ENCODE measurements at regions not wholly inside any gene's neighbourhood (a gene's known extent, or its start where the extent isn't known, plus 50 kb on each side); places are given as distances from the start of the nearest gene placed in this dataset.

DNA sequence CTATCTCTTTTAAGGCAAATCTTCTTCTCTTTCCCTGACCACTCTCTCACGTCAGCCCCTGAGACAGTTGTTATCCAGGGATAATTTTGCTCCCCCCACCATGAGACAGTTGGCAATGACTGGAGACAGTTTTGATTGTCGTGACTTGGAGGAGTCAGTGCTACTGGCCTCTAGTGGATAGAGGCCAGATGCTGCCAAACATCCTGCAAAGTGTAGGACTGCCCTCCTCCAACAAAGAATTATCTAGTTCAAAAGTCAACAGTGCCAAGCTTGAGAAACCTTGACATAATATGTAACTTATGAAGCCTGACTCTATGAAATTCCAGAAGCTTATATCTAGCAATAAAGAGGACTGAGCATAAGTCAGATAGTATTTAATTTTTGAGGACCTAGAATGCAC lies 502.1 kb upstream of the IGFBP7 start:
- DNase-seq (ENCODE audit: low read depth in 2 of 2) = no peak

DNA sequence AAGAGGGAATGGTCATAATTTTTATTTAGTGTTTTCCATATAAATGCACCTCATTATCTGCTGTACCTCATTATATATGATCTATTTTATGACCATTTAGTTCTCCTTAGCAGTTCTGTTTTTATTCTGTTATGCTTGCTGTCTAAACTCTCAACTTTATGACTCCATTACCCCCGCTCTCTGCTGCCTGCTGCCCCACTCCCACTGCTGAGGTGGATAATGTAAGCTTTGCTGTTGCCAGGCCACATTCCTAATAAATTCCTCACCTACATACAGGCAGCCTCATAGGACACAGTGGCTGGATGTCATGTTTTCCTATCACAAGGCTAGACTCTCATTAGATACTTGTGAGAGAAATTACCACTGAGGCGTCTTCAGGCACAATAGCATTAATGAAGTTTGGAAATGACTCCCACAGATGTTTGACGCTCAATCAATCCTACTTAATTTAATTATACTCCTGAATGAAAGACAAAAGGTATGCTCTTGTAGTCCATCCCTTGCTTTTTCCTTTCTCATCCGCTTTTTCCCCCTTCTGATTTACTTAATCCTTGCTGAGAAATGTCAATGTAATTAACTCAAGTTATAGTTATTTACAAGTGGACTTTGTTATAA lies 497.5 kb upstream of the IGFBP7 start:
- no peak for DNase-seq (ENCODE audit: low read depth in 2 of 2)

DNA sequence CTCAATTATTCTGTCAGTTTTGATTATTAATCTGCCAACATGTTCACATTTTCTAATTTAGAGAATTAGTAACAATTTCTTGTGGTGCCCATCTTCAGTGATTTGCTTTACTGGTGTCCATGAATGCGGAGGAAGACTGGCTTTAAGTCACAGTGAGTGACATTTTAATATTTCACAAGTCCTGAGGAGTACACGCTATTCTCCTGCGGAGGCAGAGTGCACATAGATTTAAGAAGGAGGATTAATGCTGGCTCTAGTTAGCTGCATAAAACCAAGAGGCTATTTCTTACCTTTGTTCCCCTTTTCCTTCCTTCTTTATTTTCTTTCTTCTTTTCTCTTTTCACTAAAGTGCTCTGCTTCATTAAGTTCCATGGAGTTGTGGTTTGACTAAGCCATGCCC lies 495.2 kb upstream of the IGFBP7 start:
- DNase-seq (ENCODE audit: low read depth in 2 of 2) = no peak

GRCh38 chr4:57602141-57602540 lies 492.0 kb upstream of the IGFBP7 start:
- DNase-seq (ENCODE audit: low read depth in 2 of 2) = no peak

DNA sequence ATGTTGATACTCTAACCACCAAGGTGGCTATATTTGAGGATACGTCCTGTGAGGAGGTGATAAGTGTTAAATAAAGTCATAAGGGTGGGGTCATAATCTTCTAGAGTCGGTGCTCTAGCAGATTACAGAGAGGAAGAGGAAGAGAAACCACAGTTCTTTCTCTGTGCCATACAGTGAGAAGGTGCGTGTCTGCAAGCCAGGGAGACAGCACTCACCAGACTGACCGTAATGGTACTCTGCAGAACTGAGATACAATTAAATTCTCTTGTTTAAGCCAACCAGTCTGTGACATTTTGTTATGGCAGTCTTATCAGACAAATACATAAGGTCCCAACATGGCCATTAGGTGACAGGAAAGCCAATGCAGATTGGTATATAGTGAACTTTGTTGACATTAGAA lies 480.9 kb upstream of the IGFBP7 start:
- DNase-seq (ENCODE audit: low read depth in 2 of 2) = no peak

- DNase-seq (ENCODE audit: low read depth in 2 of 2) = no peak
These were observed 478.4 kb upstream of the IGFBP7 start for GRCh38 chr4:57588557-57588956.

DNA sequence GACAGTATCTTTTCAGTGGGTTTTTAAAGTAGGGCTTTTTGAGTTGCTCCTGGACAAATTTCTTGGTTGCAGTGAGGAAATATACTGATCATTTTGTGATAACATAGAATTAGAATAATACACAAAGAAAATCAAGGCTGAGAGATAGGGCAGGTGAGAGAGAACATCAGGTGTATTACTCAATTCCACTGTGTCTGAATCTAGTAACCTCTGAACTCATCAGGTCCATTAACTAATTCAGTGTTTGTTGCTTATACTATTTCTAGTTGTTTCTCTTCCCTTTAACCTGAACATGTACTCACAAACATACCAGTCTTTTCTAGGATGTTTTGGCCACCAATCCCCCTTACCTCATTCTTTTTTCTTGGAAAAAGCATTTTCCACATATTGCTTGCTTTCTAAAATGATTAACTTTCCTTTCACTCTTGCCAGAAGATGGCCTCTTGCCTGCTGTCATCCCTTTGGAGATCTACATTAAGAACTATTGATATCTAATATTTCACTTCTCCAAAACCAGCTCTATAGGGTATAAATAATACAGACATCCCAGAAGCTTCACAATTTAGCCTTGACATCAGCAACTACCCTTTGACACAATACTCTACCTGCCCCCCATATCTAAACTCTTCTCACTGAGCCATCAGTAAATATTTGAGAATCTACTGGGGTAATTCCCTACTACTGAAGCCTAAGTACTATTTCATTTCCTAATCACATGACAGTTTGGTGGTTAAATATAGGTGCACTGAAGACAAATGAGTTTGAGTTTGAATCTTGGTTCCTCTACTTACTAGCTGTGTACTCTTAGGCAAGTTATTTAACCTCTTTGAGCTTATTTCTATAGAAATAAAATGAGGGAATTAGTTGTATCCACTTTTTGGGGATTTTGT lies 470.8 kb upstream of the IGFBP7 start:
- DNase-seq (ENCODE audit: low read depth in 2 of 2) = no peak

DNA sequence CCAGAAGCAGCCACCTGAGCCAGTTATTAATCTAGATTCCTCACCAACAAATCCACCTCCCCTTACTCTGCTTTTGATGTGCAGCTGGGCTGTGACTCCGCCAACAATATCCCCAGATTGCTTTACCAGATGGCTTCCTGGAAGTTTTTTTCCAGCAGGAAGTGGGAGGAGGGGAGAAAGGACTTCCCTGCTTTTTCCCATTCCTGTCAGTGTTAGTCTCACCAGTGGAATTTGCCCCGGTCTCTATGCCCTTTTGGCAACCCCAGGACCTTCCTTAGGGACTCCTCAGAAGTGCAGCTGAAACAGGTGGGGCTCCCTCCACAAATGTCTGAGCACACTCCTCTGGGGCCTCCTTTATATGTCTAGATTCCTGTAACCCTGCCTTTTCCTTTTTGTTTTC lies 465.2 kb upstream of the IGFBP7 start:
- DNase-seq (ENCODE audit: low read depth in 2 of 2) = no peak

- no peak for DNase-seq (ENCODE audit: low read depth in 2 of 2)
These were observed 444.4 kb upstream of the IGFBP7 start for GRCh38 chr4:57554556-57555092.

DNA sequence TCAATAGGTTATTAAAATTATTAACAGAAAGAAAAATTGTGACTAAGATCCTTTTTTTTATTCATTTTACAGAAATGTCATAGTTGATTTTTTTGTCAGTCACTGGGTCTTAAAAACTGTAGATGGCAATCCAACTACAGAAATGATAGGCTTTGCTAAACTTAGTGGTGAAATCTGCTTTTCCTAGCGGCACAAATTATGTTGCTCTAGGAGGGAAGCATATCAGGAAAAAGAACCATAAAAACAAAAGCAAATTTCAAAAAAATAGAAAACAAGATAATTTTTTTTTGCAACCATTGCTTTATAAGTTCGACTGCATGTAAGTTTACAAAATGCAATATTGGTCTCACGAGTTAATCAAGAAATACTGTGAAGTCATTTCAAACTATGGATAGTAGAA lies 443.5 kb upstream of the IGFBP7 start:
- DNase-seq (ENCODE audit: low read depth in 2 of 2) = no peak

GRCh38 chr4:57550198-57550597 lies 440.0 kb upstream of the IGFBP7 start:
- DNase-seq (ENCODE audit: low read depth in 2 of 2) = no peak

DNA sequence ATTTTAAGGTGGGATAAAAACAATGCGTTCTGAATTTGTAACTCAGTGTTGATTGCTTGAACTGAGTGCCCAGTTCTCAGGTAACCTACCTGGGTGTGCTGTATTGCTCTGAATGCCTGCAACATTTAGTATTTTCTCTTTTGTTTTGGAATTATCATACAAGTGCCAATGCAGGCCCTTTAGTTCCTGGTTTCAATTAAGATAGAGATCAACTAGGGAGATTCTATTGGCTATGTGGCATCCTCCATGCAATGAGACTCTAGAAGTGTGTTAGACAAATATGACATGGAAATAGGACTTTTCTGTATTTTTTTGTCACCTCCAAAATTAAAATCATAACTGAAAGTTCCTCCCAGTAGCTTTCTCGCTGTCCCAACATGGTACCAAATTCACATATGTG lies 438.7 kb upstream of the IGFBP7 start:
- no peak for DNase-seq (ENCODE audit: low read depth in 2 of 2)

DNA sequence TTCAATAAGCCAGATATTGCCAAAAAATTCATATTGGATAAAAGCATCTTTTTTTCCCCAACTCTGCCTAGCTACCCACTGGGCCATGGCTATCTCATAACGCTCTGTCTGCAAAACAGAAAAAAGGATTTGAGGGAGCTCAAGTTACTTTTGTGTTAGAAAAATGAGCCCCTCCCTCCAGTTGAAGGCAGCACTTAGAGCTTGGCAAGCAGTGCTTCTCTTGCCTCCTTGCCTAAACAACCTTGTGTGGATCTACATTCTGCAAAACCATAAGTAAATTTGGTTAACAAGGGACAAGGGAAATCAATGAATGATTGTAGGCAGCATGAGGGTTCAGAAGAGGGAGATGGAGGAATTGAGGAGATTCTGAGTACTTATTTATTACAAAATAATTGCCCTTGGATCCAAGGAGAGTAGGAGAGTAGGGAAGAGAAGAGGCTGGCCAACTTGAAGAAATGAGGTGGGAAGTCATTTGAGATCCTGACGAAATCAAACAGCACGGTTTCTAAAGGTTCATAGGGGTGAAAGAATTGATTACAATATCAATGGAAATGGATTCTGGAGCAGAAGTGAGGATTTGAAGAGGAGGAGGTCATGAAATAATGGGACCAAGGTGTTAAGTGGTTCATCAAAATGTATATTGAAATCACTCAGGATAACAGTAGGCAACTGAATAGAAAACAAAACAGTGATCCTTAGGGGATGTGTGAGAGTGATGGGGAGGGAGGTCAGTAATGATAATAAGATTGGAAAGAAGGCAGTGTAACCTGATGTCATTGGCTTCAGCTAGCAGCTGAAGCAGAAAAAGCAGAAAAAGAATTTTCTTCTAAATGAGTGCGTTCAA lies 434.8 kb upstream of the IGFBP7 start:
- no peak for DNase-seq (ENCODE audit: low read depth in 2 of 2)

- DNase-seq (ENCODE audit: low read depth in 2 of 2) = no peak
These were observed 394.8 kb upstream of the IGFBP7 start for GRCh38 chr4:57504797-57505530.

DNA sequence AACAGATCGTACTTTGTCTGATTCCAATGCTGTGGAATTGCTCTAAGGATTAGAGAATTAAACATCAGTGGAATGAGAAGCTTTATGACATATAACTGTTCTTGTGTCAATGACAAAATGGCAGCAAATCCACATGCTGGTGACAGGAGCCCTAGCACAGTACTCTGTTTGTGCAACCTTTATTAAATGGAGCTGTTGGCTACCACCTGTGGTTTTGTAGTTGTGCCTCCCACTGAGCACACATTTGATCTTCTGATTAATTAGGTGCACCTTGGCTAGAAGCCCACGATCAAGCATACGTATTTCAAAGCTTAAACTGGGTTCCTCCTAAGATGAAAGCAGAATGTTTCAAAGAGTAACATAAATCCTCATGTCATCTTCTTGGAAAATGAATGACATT lies 394.0 kb upstream of the IGFBP7 start:
- no peak for DNase-seq (ENCODE audit: low read depth in 2 of 2)

- no peak for DNase-seq (ENCODE audit: low read depth in 2 of 2)
These were observed 391.5 kb upstream of the IGFBP7 start for GRCh38 chr4:57501720-57502119.

DNA sequence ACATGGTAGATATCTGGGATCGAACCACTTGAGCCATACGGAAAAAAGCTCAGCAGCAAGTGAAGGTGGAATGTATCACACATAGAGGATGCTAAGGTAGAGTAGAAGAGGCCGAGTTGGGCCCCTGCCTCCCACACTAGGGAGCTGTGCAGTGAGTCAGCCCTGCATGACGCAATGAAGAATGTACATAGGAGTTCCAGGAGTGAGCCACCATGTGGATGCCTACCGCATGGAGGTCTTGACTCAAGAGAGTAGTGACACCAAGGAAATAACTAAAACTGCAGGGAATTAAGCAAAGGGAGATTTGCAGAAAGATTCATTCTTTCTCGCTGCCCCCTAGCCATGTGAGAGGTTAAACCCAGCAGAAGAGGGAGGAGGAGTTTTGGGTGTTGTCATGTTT lies 389.6 kb upstream of the IGFBP7 start:
- no peak for DNase-seq (ENCODE audit: low read depth in 2 of 2)

GRCh38 chr4:57498251-57498650 lies 388.1 kb upstream of the IGFBP7 start:
- no peak for DNase-seq (ENCODE audit: low read depth in 2 of 2)

DNA sequence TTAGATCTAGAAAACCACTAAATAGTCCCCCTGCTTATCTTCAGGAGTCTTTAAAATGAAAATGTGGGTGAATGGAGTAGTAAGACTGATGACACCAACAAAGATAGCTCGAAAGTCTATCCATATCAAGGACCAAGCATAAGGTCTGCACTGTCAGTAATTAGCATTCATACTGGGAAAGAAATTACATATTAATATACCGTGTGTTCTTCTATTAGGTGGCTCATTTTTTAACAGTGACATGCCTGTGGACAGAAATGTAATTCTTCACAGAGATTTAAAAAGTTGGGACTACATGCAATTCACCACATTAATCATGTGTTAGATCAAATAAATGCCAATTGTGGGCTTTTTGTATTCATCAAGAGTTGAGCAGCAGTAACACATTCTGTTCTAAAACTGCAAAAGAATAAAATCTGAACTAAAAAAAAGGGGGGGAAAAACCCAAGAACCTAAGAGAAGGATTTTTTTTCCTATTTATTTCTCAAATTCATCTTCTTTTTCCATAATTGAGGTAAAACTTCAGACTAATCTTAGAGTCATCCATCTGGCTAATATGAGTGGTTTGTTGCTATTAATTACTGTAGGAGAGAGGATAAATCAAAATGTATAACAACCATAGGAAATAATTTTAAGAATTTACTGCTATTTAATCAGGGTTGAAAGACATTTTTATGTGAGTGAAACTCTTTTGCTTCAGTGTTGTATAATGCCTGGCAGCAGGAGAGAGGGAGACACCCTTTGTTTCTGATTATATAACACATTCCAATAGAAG lies 386.7 kb upstream of the IGFBP7 start:
- DNase-seq (ENCODE audit: low read depth in 2 of 2) = no peak

DNA sequence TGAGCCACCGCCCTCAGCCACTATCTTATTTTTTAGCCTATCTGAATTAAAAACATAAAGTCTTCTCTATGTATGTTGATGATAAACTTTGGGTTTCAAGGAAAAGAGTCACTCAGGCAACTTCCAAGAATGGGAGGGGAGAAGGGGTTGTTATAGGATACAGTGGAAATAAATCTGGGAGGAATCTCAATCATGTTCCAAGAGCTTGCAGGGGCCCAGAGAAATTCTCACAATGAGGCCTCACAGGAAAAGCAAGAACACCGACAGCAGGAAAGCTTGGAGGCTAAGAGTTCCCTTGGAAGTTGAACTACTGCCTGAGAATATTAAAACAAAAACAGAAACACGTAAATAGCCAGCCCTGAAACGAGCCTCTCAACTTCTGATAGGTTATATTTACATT lies 384.6 kb upstream of the IGFBP7 start:
- DNase-seq (ENCODE audit: low read depth in 2 of 2) = no peak
